LNCaP clone FGC (cell line): ENCODE measurements at regions not wholly inside any gene's neighbourhood (a gene's known extent, or its start where the extent isn't known, plus 50 kb on each side); places are given as distances from the start of the nearest gene placed in this dataset.

Experiments
- DNase-seq: peaks from one replicate; pipeline ENCODE4 v3.0.0-alpha.2; 2011; ENCODE audit warnings: low read depth
- H3K4me3 ChIP-seq: 2 replicates; pipeline ENCODE4 v1.5.1; 2011; ENCODE audit warnings: mild to moderate bottlenecking, low read depth, low read length, control low read depth
- CTCF ChIP-seq: IDR thresholded peaks from 2 replicates; pipeline ENCODE4 v1.5.1; 2012; ENCODE audit warnings: mild to moderate bottlenecking; ENCODE audit not compliant: control insufficient read depth, insufficient read depth; ENCODE audit errors: extremely low read depth

GRCh38 chr6:170124836-170125235 is 166.0 kb downstream of the DLL1 start:
- H3K4me3 ChIP-seq: no peak overlapping the region
- peak; percentile 95 for DNase-seq
- TF ChIP-seq CTCF: no peak

- DNase-seq: no peak
- no peak for TF ChIP-seq CTCF
- no peak overlapping the region for H3K4me3 ChIP-seq
Observed at GRCh38 chr6:170124150-170124549, 166.7 kb downstream of the DLL1 start.

- no peak overlapping the region for H3K4me3 ChIP-seq
- no peak for TF ChIP-seq CTCF
- DNase-seq: no peak
Observed at GRCh38 chr6:170122651-170123050, 168.2 kb downstream of the DLL1 start.

- DNase-seq: no peak
Observed at GRCh38 chr6:170117111-170117972, 173.5 kb downstream of the DLL1 start.

GRCh38 chr6:170116636-170117035 is 174.2 kb downstream of the DLL1 start:
- H3K4me3 ChIP-seq: no peak overlapping the region
- DNase-seq: no peak
- TF ChIP-seq CTCF: no peak

More at GRCh38 chr6:170117111-170117972, 173.5 kb downstream of the DLL1 start:
- no peak overlapping the region for H3K4me3 ChIP-seq
- TF ChIP-seq CTCF: no peak

GRCh38 chr6:170114956-170115855 is 175.7 kb downstream of the DLL1 start:
- no peak for TF ChIP-seq CTCF
- no peak overlapping the region for H3K4me3 ChIP-seq
- no peak for DNase-seq
